Loucy (cell line): ENCODE measurements at regions not wholly inside any gene's neighbourhood (a gene's known extent, or its start where the extent isn't known, plus 50 kb on each side); places are given as distances from the start of the nearest gene placed in this dataset.

Experiments used
- CTCF ChIP-seq: fragments of 200-600 bp; sonication (generic); conservative IDR thresholded peaks from 2 replicates; pipeline ENCODE4 v1.5.1; 2014; ENCODE audit warnings: mild to moderate bottlenecking, antibody characterized with exemption, low read length
- EZH2phosphoT487 ChIP-seq: fragments of 200-600 bp; IDR thresholded peaks from 2 replicates; pipeline ENCODE4 v1.6.1; 2018; ENCODE audit warnings: antibody characterized with exemption, mild to moderate bottlenecking, moderate library complexity, borderline replicate concordance

GRCh38 chr2:49237867-49238603 lies 83.7 kb upstream of the FSHR start:
- no peak for TF ChIP-seq CTCF
- no peak for TF ChIP-seq EZH2phosphoT487
